ENCODE measurements at regions not wholly inside any gene's neighbourhood (a gene's known extent, or its start where the extent isn't known, plus 50 kb on each side); places are given as distances from the start of the nearest gene placed in this dataset.

DNA sequence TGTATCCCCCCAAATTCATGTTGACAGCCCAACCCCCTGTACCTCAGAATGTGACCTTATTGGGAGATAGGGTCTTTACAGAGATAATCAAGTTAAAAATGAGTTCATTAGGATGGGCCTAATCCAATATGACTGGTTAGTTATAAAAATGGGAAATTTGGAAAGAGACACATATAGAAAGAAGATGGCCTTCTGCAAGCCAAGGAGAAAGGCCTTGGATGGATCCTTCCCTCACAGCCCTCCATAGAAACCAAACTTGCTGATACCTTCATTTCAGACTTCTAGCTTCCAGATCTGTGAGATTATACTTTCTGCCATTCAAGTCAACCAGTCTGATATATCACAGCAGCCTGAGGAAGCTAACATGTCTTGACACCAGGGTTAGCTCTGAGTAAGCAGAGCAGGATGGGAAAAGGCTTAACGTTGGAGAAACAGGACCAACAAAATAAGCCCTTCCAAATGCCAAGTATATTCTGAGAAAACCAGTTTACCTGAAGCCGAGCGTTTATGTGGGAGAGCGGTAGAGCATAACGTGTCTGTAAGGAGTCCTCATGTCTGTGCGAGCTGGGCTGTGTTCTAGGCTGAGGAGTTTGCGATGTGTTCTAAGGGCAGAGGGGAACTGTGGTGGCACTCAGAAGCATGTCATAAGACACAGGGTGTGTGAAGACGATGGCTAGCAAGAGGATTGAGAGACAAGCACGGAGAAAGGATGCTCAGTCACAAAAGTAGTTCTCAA is 206.1 kb downstream of the PIK3R1 start:
- H3K9me3 ChIP-seq, result no peaks in the 10 kb centered on the region
- no peak for ATAC-seq
- H3K36me3 ChIP-seq, result no peaks in the 10 kb centered on the region
- 93% methylated on average over 9 of the region's 9 CpGs for WGBS, 2 donors (ENCODE audit: low coverage in 1 of 2)
- no peak overlapping the region for H3K27ac ChIP-seq
- H3K4me3 ChIP-seq, result no peak overlapping the region
- peaks cover 0 to 23% (median 4%) of the 10 kb centered on the region in 3 donors for H3K4me1 ChIP-seq
- TF ChIP-seq, protein P1, sequence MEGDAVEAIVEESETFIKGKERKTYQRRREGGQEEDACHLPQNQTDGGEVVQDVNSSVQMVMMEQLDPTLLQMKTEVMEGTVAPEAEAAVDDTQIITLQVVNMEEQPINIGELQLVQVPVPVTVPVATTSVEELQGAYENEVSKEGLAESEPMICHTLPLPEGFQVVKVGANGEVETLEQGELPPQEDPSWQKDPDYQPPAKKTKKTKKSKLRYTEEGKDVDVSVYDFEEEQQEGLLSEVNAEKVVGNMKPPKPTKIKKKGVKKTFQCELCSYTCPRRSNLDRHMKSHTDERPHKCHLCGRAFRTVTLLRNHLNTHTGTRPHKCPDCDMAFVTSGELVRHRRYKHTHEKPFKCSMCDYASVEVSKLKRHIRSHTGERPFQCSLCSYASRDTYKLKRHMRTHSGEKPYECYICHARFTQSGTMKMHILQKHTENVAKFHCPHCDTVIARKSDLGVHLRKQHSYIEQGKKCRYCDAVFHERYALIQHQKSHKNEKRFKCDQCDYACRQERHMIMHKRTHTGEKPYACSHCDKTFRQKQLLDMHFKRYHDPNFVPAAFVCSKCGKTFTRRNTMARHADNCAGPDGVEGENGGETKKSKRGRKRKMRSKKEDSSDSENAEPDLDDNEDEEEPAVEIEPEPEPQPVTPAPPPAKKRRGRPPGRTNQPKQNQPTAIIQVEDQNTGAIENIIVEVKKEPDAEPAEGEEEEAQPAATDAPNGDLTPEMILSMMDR (IDR thresholded peaks at IDR 0.05), result no peak
- TF ChIP-seq EP300 (IDR thresholded peaks at IDR 0.05), result no peak
- TF ChIP-seq POLR2AphosphoS5 (IDR thresholded peaks at IDR 0.05), result no peak
- no peak for TF ChIP-seq POLR2A (IDR thresholded peaks at IDR 0.05)
- H3K27me3 ChIP-seq, result no peaks in the 10 kb centered on the region

DNA sequence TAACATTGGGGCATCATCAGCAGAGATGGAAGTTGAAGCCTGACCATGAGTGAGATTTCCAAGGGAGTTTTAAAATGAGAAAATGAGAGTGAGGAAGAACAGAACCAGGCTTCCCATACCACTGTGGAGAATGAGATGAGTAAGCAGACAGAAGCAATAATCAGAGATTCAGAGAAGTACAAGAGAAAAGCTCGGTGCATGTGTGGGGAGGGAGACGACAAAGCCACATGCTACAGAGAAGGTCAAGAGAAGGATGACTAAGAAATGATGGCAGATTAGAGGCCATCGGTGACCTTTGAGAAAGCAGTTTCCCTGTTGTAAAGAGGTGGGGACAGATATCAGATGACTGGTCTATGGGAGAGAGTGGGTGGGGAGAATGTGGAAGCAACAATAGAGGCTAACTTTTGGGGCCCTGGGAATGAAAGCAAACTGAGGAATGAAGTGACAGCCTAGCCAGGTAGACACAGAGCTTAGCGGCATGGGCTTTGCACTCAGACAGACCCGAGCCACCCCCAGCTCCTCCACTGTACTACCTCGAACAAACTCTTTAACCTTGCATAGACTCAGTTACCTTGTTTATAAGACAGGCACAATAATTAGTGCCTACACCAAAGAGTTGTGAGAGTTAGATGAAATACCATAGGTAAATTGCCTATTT is 207.7 kb downstream of the PIK3R1 start:
- no peak overlapping the region for H3K27ac ChIP-seq
- no peaks in the 10 kb centered on the region for H3K27me3 ChIP-seq
- WGBS, 2 donors (ENCODE audit: low coverage in 1 of 2), result 83 to 84% methylated on average over 6 of the region's 6 CpGs
- H3K9me3 ChIP-seq, result no peaks in the 10 kb centered on the region
- H3K4me3 ChIP-seq, result no peak overlapping the region
- TF ChIP-seq POLR2AphosphoS5 (IDR thresholded peaks at IDR 0.05) (no peak), POLR2A (IDR thresholded peaks at IDR 0.05) (no peak), EP300 (IDR thresholded peaks at IDR 0.05) (no peak)
- TF ChIP-seq, protein P1 (IDR thresholded peaks at IDR 0.05), result no peak
- no peaks in the 10 kb centered on the region for H3K36me3 ChIP-seq
- no peak for ATAC-seq
- H3K4me1 ChIP-seq, result peaks cover 0 to 18% (median 4%) of the 10 kb centered on the region in 3 donors

DNA sequence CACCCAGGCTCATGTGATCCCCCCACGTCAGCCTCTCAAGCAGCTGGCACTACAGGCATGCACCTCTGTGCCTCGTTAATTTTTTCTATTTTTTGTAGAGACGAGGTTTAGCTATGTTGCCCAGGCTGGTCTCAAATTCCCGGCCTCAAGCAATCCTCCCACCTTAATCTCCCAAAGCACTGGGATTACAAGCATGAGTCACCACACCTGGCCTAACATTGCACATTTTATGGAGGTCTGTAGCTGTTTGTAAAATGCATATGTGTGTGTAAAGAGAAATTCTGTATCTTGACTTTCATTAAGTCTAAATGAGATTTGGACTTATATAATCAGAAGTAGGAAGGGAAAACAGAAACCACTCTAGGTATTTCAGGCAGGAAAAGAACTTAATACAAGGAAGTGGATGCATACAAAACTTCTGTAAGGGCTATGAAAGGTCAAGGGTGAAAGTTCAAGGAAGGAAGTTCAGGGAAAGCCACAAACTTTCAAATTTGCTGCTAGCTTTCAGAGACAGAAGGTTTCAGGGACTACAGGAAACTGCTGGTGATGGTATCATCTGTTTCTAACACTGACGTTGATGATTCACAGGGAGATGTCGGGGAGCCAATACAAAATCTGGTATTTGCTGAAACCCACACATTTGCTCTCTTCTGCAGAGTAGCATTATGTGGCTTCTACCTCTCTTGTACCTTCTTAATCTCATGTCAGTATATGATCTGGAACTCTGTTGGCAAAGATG is 209.4 kb downstream of the PIK3R1 start:
- WGBS, 2 donors (ENCODE audit: low coverage in 1 of 2), result 20 to 66% methylated on average over 1 to 6 of the region's 6 CpGs
- Histone ChIP-seq H3K9me3 (no peaks in the 10 kb centered on the region), H3K36me3 (no peaks in the 10 kb centered on the region), H3K4me1 (peaks cover 0 to 4% (median 0%) of the 10 kb centered on the region in 3 donors), H3K27me3 (no peaks in the 10 kb centered on the region), H3K4me3 (no peak overlapping the region), H3K27ac (no peak overlapping the region)
- TF ChIP-seq EP300 (IDR thresholded peaks at IDR 0.05), result no peak
- TF ChIP-seq POLR2A (IDR thresholded peaks at IDR 0.05), result no peak
- TF ChIP-seq, protein P1 (IDR thresholded peaks at IDR 0.05), result no peak
- TF ChIP-seq POLR2AphosphoS5 (IDR thresholded peaks at IDR 0.05), result no peak
- no peak for ATAC-seq

DNA sequence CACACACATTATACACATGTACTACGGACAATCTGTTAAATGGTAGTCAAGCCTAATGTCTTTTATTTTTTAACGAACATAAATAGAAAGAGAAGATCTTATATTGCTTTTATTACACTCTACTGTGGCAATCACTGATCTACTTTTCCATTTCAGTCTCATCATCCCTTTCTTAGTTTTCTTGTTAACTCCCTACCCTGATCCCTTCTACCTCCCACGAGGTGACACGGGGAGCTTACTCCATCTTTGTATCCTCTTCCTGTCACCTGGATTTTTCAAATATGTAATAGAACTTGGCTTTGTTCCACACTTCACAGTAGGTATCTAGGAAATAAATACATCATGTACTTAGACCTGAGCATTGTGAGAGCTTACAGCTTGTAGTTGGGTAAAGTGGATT is 211.0 kb downstream of the PIK3R1 start:
- WGBS, 2 donors (ENCODE audit: low coverage in 1 of 2), result 74 to 87% methylated on average over 4 of the region's 4 CpGs
- H3K4me3 ChIP-seq, result no peak overlapping the region
- no peaks in the 10 kb centered on the region for H3K9me3 ChIP-seq
- H3K27ac ChIP-seq, result no peak overlapping the region
- no peaks in the 10 kb centered on the region for H3K27me3 ChIP-seq
- H3K4me1 ChIP-seq, result no peaks in the 10 kb centered on the region
- no peak for ATAC-seq
- TF ChIP-seq EP300 (IDR thresholded peaks at IDR 0.05), result no peak
- no peak for TF ChIP-seq POLR2A (IDR thresholded peaks at IDR 0.05)
- TF ChIP-seq, protein P1 (IDR thresholded peaks at IDR 0.05), result no peak
- TF ChIP-seq POLR2AphosphoS5 (IDR thresholded peaks at IDR 0.05), result no peak
- no peaks in the 10 kb centered on the region for H3K36me3 ChIP-seq

All from gastroesophageal sphincter (tissue), 4 donors.